ENCODE measurements at regions not wholly inside any gene's neighbourhood (a gene's known extent, or its start where the extent isn't known, plus 50 kb on each side); places are given as distances from the start of the nearest gene placed in this dataset.

- no peak overlapping the region for H3K4me3 ChIP-seq (ENCODE audit: insufficient read depth, low read depth, low read length)
- H2BK15ac ChIP-seq (ENCODE audit: low read depth, low read length) = no peak overlapping the region
- no peaks in the 10 kb centered on the region for H4K20me1 ChIP-seq (ENCODE audit: insufficient read depth, low read length)
- H3K9me1 ChIP-seq (ENCODE audit: insufficient read depth, low read length) = no peaks in the 10 kb centered on the region
- H3K9ac ChIP-seq (ENCODE audit: low read depth, low read length) = no peak overlapping the region
- in situ Hi-C loops (cut with MboI; ENCODE audit: low sequenced_read_pairs) (no loop called here), dilution Hi-C loops (cut with HindIII; ENCODE audit: low sequenced_read_pairs, unreplicated experiment) (no loop called here), intact Hi-C loops (cut with micrococcal nuclease) (no loop called here)
- WGBS, 2 experiments (ENCODE audit: extremely low coverage in 2 of 2, insufficient read length in 1 of 2) = no CpG with 5 or more reads among the region's 1 CpG
- H4K91ac ChIP-seq (ENCODE audit: insufficient read depth, low read depth, low read length) = no peak overlapping the region
- ChIA-PET POLR2A (ENCODE audit: unreplicated experiment) (no interaction called here), CTCF (no interaction called here)
- DNase-seq (no peak), ATAC-seq (ENCODE audit: low read depth) (no peak)
- H3K4me2 ChIP-seq (ENCODE audit: low read depth, low read length) = no peak overlapping the region
- H2AFZ ChIP-seq (replicated peaks; ENCODE audit: low read length, poor library complexity) = no peak overlapping the region
- H3K9me3 ChIP-seq (ENCODE audit: control insufficient read depth, insufficient read depth, low read length) = no peaks in the 10 kb centered on the region
- H4K8ac ChIP-seq (ENCODE audit: low read depth in 2 of 2, low read length in 2 of 2) = no peak overlapping the region
- TF ChIP-seq CHD1 (IDR thresholded peaks at IDR 0.05; ENCODE audit: low read depth, low read length) (no peak), NFE2L2 (IDR thresholded peaks at IDR 0.05; ENCODE audit: low read depth, low read length) (no peak), RAD21 (IDR thresholded peaks at IDR 0.05; ENCODE audit: low read length) (no peak), POLR2A (IDR thresholded peaks at IDR 0.05; ENCODE audit: low read depth, low read length) (no peak), BHLHE40 (IDR thresholded peaks at IDR 0.05; ENCODE audit: low read depth, low read length) (no peak), USF2 (IDR thresholded peaks at IDR 0.05; ENCODE audit: low read depth, low read length) (no peak), MAZ (IDR thresholded peaks at IDR 0.05; ENCODE audit: borderline replicate concordance, low read depth, low read length) (no peak), RFX5 (IDR thresholded peaks at IDR 0.05; ENCODE audit: low read depth, low read length) (no peak), FOS (IDR thresholded peaks at IDR 0.05; ENCODE audit: low read depth, low read length) (no peak), MAFK (IDR thresholded peaks at IDR 0.05; ENCODE audit: low read depth, low read length) (no peak), RCOR1 (IDR thresholded peaks at IDR 0.05; ENCODE audit: insufficient replicate concordance, low read length) (no peak), MXI1 (IDR thresholded peaks at IDR 0.05; ENCODE audit: borderline replicate concordance, low read depth, low read length) (no peak), SMC3 (IDR thresholded peaks at IDR 0.05; ENCODE audit: low read depth, low read length) (no peak), CEBPB (IDR thresholded peaks at IDR 0.05; ENCODE audit: low read depth, low read length) (no peak), CTCF (conservative IDR thresholded peaks at IDR 0.05; ENCODE audit: low read depth, low read length) (no peak)
- TF ChIP-seq, protein P1, sequence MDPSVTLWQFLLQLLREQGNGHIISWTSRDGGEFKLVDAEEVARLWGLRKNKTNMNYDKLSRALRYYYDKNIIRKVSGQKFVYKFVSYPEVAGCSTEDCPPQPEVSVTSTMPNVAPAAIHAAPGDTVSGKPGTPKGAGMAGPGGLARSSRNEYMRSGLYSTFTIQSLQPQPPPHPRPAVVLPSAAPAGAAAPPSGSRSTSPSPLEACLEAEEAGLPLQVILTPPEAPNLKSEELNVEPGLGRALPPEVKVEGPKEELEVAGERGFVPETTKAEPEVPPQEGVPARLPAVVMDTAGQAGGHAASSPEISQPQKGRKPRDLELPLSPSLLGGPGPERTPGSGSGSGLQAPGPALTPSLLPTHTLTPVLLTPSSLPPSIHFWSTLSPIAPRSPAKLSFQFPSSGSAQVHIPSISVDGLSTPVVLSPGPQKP (IDR thresholded peaks at IDR 0.05; ENCODE audit: borderline replicate concordance, low read depth, low read length) = no peak
- no peak overlapping the region for H3K56ac ChIP-seq (ENCODE audit: extremely low read depth, insufficient read depth, low read length)
- H3K36me3 ChIP-seq (ENCODE audit: control insufficient read depth, insufficient read depth, low read length) = no peaks in the 10 kb centered on the region
- no TSS peak for BruUV-seq (replicated peaks)
- no peak overlapping the region for H3K18ac ChIP-seq (ENCODE audit: low read depth, low read length)
- H3K27ac ChIP-seq (ENCODE audit: insufficient read depth, low read length) = no peak overlapping the region
- H2BK120ac ChIP-seq (ENCODE audit: low read depth, low read length) = no peak overlapping the region
- H2AK5ac ChIP-seq (ENCODE audit: low read depth, low read length) = no peak overlapping the region
- no peaks in the 10 kb centered on the region for H3K79me1 ChIP-seq (ENCODE audit: low read depth in 1 of 2, low read length in 2 of 2)
- no peak overlapping the region for H3K23ac ChIP-seq (ENCODE audit: low read depth, low read length)
- H3K14ac ChIP-seq (replicated peaks; ENCODE audit: low read depth, low read length) = no peak overlapping the region
- no peaks in the 10 kb centered on the region for H3K27me3 ChIP-seq (ENCODE audit: control insufficient read depth, insufficient read depth, low read length)
- H2BK5ac ChIP-seq (ENCODE audit: low read depth, low read length, poor library complexity, severe bottlenecking) = no peak overlapping the region
- H4K5ac ChIP-seq (ENCODE audit: low read depth, low read length) = no peak overlapping the region
- no peak overlapping the region for H2BK20ac ChIP-seq (ENCODE audit: low read depth, low read length)
- H3K4me1 ChIP-seq (ENCODE audit: control insufficient read depth, insufficient read depth, low read length) = no peaks in the 10 kb centered on the region
- no peak overlapping the region for H3K4ac ChIP-seq (ENCODE audit: low read depth, low read length)
- no peak overlapping the region for H2AK9ac ChIP-seq (replicated peaks; ENCODE audit: low read depth, low read length, poor library complexity)
Observed at GRCh38 chr7:16354573-16354972, 66.8 kb downstream of the CRPPA start.
